ENCODE measurements at regions not wholly inside any gene's neighbourhood (a gene's known extent, or its start where the extent isn't known, plus 50 kb on each side); places are given as distances from the start of the nearest gene placed in this dataset.

DNA sequence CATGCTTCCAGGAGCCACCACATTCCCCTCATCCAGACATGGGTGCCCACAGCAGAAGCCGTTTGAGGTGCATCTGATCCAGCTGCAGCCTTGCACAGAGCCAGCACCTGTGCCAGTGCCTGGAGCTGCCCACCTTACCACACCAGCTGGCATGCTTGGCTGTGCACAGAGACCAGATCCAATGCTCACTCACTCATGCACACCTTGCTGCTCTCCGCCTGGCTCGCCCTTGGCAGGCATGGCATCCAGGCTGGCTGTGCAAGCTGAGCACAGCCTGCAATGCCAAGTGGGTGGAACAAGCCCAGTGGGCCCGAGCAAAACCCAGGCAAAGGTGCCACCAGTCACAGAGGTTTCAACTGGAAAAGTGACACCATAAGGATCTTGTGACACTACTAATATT is 66.9 kb upstream of the SEMA3A start:
- TF ChIP-seq, protein P1, sequence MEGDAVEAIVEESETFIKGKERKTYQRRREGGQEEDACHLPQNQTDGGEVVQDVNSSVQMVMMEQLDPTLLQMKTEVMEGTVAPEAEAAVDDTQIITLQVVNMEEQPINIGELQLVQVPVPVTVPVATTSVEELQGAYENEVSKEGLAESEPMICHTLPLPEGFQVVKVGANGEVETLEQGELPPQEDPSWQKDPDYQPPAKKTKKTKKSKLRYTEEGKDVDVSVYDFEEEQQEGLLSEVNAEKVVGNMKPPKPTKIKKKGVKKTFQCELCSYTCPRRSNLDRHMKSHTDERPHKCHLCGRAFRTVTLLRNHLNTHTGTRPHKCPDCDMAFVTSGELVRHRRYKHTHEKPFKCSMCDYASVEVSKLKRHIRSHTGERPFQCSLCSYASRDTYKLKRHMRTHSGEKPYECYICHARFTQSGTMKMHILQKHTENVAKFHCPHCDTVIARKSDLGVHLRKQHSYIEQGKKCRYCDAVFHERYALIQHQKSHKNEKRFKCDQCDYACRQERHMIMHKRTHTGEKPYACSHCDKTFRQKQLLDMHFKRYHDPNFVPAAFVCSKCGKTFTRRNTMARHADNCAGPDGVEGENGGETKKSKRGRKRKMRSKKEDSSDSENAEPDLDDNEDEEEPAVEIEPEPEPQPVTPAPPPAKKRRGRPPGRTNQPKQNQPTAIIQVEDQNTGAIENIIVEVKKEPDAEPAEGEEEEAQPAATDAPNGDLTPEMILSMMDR (IDR thresholded peaks at IDR 0.05): no peak
- Histone ChIP-seq H3K27ac (no peak overlapping the region), H3K4me3 (no peak overlapping the region)
- no peak for DNase-seq (ENCODE audit: low spot score)

DNA sequence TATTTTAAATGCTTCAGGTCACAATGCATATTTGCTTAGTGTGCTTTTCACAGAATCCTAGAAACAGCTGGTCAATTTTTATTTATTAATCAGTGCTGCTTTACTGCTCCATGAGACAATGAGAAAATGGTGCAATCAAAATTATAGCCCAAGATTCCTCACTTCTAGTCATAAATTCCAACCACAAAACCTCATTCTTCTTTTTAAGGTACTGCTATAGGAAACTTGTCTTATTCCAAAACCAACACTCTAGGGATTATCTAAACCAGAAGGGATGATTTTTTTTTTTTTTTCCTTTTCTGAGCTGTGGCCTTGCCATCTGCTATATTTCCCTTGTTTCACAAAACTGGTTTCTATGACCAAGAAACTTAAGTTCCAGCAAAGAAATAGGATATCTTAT is 64.0 kb upstream of the SEMA3A start:
- DNase-seq (ENCODE audit: low spot score): no peak
- Histone ChIP-seq H3K27ac (no peak overlapping the region), H3K4me3 (no peak overlapping the region)
- TF ChIP-seq, protein P1 (IDR thresholded peaks at IDR 0.05): no peak

DNA sequence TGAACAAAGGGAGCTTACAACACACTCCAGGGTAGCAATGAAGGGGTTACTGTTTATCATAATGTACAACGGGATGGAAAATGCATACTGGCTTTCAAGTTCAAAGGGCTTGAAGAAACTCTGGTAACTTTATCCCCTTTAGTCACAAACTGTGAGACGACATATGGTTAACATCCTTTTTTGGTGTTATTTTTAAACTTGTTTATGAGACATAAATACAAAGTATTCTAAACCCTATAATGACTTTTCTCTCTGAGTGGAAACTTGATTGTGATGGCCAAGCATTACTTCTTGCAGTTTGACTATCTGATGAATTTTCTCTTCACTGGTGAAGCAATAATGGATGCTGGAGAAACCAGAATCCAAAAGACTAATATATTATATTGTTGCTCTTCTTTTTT is 62.0 kb upstream of the SEMA3A start:
- TF ChIP-seq, protein P1 (IDR thresholded peaks at IDR 0.05): no peak
- Histone ChIP-seq H3K4me3 (no peak overlapping the region), H3K27ac (no peak overlapping the region)
- DNase-seq (ENCODE audit: low spot score): no peak

DNA sequence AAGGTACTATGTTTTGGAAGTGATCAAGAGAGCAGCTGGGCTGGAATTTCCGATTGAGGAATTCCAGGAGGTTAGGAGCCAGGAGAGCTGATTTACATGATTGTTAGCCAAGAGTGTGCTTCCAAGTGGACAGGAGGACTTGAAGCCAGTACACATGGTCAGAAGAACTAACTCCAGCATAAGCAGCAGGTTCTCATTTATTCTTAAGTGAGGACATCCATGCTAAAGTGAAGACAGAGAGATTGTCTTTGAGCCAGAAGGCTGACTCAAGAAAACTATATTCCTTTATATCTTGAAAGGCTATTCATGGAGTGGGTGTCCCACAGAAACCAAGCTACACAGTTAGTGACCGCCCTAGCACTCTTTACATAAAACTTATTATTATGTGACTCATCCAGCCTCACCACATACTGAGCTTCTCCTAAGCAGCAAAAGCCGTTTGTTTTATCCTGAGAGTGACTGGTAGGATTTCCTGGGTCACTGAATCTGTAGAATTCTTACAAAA is 56.7 kb upstream of the SEMA3A start:
- no peak overlapping the region for H3K4me3 ChIP-seq
- no peak for DNase-seq (ENCODE audit: low spot score)
- TF ChIP-seq, protein P1 (IDR thresholded peaks at IDR 0.05): no peak
- no peak overlapping the region for H3K27ac ChIP-seq

DNA sequence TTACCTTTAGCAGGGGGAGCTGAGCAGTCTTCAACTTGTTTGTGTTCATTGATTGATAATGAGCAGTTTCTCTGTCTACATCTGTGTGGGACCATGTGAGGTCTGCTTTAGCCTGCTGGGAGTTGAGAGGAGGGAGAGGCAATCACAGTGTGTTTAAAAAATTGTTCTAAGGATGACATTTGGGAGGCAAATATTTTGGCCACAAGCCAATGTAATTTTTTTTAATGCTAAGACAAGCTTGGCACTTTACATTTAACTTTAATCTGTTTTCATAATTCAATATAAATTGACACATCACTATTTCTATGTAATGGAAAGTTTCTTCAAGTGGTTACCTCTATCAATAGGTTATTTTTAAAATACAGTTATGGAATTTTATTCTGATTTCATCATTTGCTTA is 55.9 kb upstream of the SEMA3A start:
- Histone ChIP-seq H3K4me3 (no peak overlapping the region), H3K27ac (no peak overlapping the region)
- DNase-seq (ENCODE audit: low spot score): no peak
- TF ChIP-seq, protein P1 (IDR thresholded peaks at IDR 0.05): no peak

DNA sequence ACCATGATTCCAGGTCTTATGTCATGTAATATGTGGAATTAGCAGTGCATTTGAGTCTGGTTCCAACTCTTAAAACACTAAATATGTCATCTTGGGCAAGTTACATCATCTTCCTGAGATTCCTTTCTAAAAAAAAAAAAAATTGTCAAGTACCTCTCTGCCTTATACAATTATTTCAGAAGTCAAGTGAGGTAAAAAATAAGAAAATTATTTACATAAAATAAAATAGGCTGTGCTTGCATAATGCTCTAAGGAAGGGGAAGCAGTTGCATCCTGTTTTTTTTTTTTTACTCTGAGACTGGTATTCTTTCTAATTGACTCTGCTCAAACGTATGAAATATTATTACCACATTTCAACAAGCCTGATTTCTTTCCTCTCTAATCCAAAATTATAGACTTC is 55.1 kb upstream of the SEMA3A start:
- H3K27ac ChIP-seq: no peak overlapping the region
- DNase-seq (ENCODE audit: low spot score): no peak
- TF ChIP-seq, protein P1 (IDR thresholded peaks at IDR 0.05): no peak

DNA sequence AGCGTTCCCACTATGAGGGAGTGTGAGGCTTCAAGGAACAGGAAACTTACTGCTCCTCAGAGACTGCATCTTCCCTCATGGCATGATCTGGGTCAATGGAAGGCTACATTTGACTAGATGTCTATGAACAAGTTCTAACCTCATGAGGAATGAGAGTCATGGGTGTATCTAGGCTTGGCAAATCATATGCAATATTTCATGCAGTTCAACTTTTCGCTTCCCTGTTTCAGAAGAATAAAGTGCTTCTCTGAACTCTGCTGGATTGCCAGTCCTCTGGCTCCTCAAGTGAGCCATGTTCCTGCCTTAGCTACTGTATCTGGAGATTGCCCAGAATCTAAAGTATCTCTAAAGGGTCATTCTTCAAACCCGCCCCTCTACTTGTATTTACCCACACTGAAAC is 54.3 kb upstream of the SEMA3A start:
- DNase-seq (ENCODE audit: low spot score): no peak
- TF ChIP-seq, protein P1 (IDR thresholded peaks at IDR 0.05): no peak
- H3K4me3 ChIP-seq: no peak overlapping the region
- H3K27ac ChIP-seq: peak overlapping the region in 1 of 2 donors; percentile 54

More for the DNA sequence above, 55.1 kb upstream of the SEMA3A start:
- no peak overlapping the region for H3K4me3 ChIP-seq
